ENCODE measurements at regions not wholly inside any gene's neighbourhood (a gene's known extent, or its start where the extent isn't known, plus 50 kb on each side); places are given as distances from the start of the nearest gene placed in this dataset.

- Histone ChIP-seq H2BK5ac (ENCODE audit: insufficient read length, low read length) (no peak overlapping the region), H3K27me3 (ENCODE audit: insufficient read depth, low read length) (no peaks in the 10 kb centered on the region; the same call in 1 of the 2 replicates), H3K79me1 (ENCODE audit: insufficient read depth, low read depth, low read length, poor library complexity, severe bottlenecking) (no peaks in the 10 kb centered on the region), H2AFZ (ENCODE audit: low read length) (no peak overlapping the region), H3K27ac (ENCODE audit: insufficient read length, low read depth, low read length) (no peak overlapping the region), H2BK12ac (ENCODE audit: insufficient read length, low read depth, low read length) (no peak overlapping the region), H2BK15ac (ENCODE audit: low read depth, low read length) (no peak overlapping the region), H3K4ac (ENCODE audit: low read depth, low read length) (no peak overlapping the region), H2BK20ac (ENCODE audit: low read depth, low read length, poor library complexity, severe bottlenecking) (no peak overlapping the region), H4K8ac (replicated peaks; ENCODE audit: insufficient read length, low read depth, low read length) (no peak overlapping the region), H3K23ac (ENCODE audit: insufficient read length, low read depth, low read length) (no peak overlapping the region), H2BK120ac (ENCODE audit: low read depth, low read length, poor library complexity, severe bottlenecking) (no peak overlapping the region), H3K79me2 (ENCODE audit: insufficient read depth, low read length) (no peaks in the 10 kb centered on the region), H3T11ph (ENCODE audit: low read length) (no peak overlapping the region), H4K91ac (ENCODE audit: insufficient read length, low read depth, low read length) (no peak overlapping the region), H3K18ac (ENCODE audit: insufficient read length, low read depth, low read length) (peak overlapping the region; percentile 38), H3K9ac (ENCODE audit: extremely low read depth, insufficient read length, low read length) (no peak overlapping the region), H4K20me1 (ENCODE audit: control insufficient read depth, insufficient read depth, insufficient read length) (peaks cover 2% of the 10 kb centered on the region), H3K56ac (ENCODE audit: insufficient read length, low read depth, low read length) (no peak overlapping the region), H3K9me3 (ENCODE audit: control insufficient read depth, low read depth, low read length) (no peaks in the 10 kb centered on the region), H3K4me1 (ENCODE audit: insufficient read depth, low read length) (peaks cover 7% of the 10 kb centered on the region; the same call in 1 of the 2 replicates), H3K4me2 (ENCODE audit: insufficient read depth, insufficient read length, low read length) (peak overlapping the region; percentile 66), H4K5ac (ENCODE audit: insufficient read length, low read depth, low read length) (no peak overlapping the region), H2AK5ac (ENCODE audit: insufficient read length, low read length) (no peak overlapping the region), H3K14ac (ENCODE audit: insufficient read depth, low read length) (peak overlapping the region; percentile 39; the same call in 1 of the 2 replicates), H3K23me2 (ENCODE audit: insufficient read length, low read depth, low read length, poor library complexity, severe bottlenecking) (peaks cover 3% of the 10 kb centered on the region)
- H3K27ac Mint-ChIP-seq, result peak overlapping the region; percentile 74 to 98 (median 94); a peak in 6 of 7 replicates
- peaks cover 76 to 78% of the 10 kb centered on the region in 2 experiments for H3K9me3 Mint-ChIP-seq
- no CpG with 5 or more reads among the region's 4 CpGs for WGBS (ENCODE audit: extremely low coverage, insufficient read length, low lambda C conversion rate)
- DNase-seq, result no peak
- H3K36me3 Mint-ChIP-seq (ENCODE audit: insufficient read depth in 1 of 3, low read depth in 3 of 3), result peaks cover 1 to 13% (median 4%) of the 10 kb centered on the region in 3 experiments; a peak in 4 of 7 replicates
- TF ChIP-seq, protein P1, sequence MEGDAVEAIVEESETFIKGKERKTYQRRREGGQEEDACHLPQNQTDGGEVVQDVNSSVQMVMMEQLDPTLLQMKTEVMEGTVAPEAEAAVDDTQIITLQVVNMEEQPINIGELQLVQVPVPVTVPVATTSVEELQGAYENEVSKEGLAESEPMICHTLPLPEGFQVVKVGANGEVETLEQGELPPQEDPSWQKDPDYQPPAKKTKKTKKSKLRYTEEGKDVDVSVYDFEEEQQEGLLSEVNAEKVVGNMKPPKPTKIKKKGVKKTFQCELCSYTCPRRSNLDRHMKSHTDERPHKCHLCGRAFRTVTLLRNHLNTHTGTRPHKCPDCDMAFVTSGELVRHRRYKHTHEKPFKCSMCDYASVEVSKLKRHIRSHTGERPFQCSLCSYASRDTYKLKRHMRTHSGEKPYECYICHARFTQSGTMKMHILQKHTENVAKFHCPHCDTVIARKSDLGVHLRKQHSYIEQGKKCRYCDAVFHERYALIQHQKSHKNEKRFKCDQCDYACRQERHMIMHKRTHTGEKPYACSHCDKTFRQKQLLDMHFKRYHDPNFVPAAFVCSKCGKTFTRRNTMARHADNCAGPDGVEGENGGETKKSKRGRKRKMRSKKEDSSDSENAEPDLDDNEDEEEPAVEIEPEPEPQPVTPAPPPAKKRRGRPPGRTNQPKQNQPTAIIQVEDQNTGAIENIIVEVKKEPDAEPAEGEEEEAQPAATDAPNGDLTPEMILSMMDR (conservative IDR thresholded peaks at IDR 0.05), result no peak
- peaks cover 53 to 54% of the 10 kb centered on the region in 2 experiments for H3K4me1 Mint-ChIP-seq
- H3K27me3 Mint-ChIP-seq (ENCODE audit: low read depth), result peaks cover 26% of the 10 kb centered on the region
- H3K4me3 Mint-ChIP-seq, result peak overlapping the region; percentile 67 to 74
Measured at GRCh38 chrX:39614680-39614998, 483.1 kb downstream of the BCOR start.

Measured in H9 (cell line).